KMS-11 (cell line): ENCODE measurements at regions not wholly inside any gene's neighbourhood (a gene's known extent, or its start where the extent isn't known, plus 50 kb on each side); places are given as distances from the start of the nearest gene placed in this dataset.
"Not testable (repeated sequence)": the region's sequence is repeated elsewhere in the genome, so short reads cannot be mapped to it uniquely, and the experiment has no call there.

ENCODE experiments used
- H2AFZ ChIP-seq: fragments of 200-600 bp; sonication (generic); 2 replicates; pipeline ENCODE4 v1.6.1; 2016; ENCODE audit warnings: antibody characterized with exemption, mixed run types, low read depth
- H3K27ac ChIP-seq: fragments of 200-600 bp; sonication (generic); 2 replicates; pipeline ENCODE4 v1.6.1; 2016; ENCODE audit warnings: mild to moderate bottlenecking, mixed run types
- H3K27me3 ChIP-seq: fragments of 200-600 bp; sonication (generic); 2 replicates; pipeline ENCODE4 v1.6.1; 2017; ENCODE audit warnings: mild to moderate bottlenecking, low read depth, mixed run types, moderate library complexity; ENCODE audit not compliant: insufficient read depth
- H3K36me3 ChIP-seq: fragments of 200-600 bp; sonication (generic); 2 replicates; pipeline ENCODE4 v1.6.1; 2017; ENCODE audit warnings: mild to moderate bottlenecking, mixed run types; ENCODE audit not compliant: insufficient read depth
- H3K4me1 ChIP-seq: fragments of 200-600 bp; sonication (generic); 2 replicates; pipeline ENCODE4 v1.6.1; 2016; ENCODE audit warnings: mild to moderate bottlenecking, low read depth, mixed run types; ENCODE audit not compliant: poor library complexity, severe bottlenecking
- H3K4me2 ChIP-seq: fragments of 200-600 bp; sonication (generic); 2 replicates; pipeline ENCODE4 v1.7.0; 2016; ENCODE audit warnings: mild to moderate bottlenecking, mixed run types
- H3K4me3 ChIP-seq: fragments of 200-600 bp; sonication (generic); IDR thresholded peaks from 2 replicates; pipeline ENCODE4 v1.6.1; 2017; ENCODE audit warnings: low read depth, low read length, mixed read lengths; ENCODE audit not compliant: insufficient read depth
- H3K79me2 ChIP-seq: fragments of 200-600 bp; sonication (generic); 2 replicates; pipeline ENCODE4 v1.6.1; 2016; ENCODE audit warnings: low read depth, mixed run types; ENCODE audit not compliant: insufficient read depth
- H3K9ac ChIP-seq: fragments of 200-600 bp; sonication (generic); 2 replicates; pipeline ENCODE4 v1.6.1; 2016; ENCODE audit warnings: mild to moderate bottlenecking, mixed run types
- H4K20me1 ChIP-seq: fragments of 200-600 bp; sonication (generic); 2 replicates; pipeline ENCODE4 v1.6.1; 2016; ENCODE audit warnings: mild to moderate bottlenecking, mixed run types; ENCODE audit not compliant: insufficient read depth
- TF ChIP-seq, protein P1 (sequence below): fragments of 200-600 bp; sonication (generic); conservative IDR thresholded peaks from 2 replicates; pipeline ENCODE4 v1.6.1; 2017; ENCODE audit warnings: low read depth, mild to moderate bottlenecking, antibody characterized with exemption, low read length, moderate library complexity, mixed read lengths

DNA sequence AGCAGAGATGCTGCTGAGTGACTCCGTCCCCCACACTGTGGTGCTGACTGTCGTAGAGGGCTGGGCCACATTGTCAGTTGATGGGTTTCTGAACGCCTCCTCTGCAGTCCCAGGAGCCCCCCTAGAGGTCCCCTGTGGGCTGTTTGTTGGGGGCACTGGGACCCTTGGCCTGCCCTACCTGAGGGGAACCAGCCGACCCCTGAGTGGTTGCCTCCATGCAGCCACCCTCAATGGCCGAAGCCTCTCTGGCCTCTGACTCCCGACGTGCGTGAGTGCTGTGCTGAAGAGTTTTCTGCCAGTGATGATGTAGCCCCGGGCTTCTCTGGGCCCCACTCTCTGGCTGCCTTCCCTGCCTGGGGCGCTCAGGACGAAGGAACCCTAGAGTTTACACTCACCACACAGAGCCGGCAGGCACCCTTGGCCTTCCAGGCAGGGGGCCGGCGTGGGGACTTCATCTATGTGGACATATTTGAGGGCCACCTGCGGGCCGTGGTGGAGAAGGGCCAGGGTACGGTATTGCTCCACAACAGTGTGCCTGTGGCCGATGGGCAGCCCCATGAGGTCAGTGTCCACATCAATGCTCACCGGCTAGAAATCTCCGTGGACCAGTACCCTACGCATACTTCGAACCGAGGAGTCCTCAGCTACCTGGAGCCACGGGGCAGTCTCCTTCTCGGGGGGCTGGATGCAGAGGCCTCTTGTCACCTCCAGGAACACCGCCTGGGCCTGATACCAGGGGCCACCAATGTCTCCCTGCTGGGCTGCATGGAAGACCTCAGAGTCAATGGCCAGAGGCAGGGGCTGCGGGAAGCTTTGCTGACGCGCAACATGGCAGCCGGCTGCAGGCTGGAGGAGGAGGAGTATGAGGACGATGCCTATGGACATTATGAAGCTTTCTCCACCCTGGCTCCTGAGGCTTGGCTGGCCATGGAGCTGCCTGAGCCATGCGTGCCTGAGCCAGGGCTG lies 181.1 kb downstream of the TBC1D2B start:
- H3K27me3 ChIP-seq: peaks cover 14% of the 10 kb centered on the region; the same call in 1 of the 2 replicates
- H3K4me1 ChIP-seq, H4K20me1 ChIP-seq, H2AFZ ChIP-seq, H3K79me2 ChIP-seq, H3K9ac ChIP-seq, H3K4me3 ChIP-seq, H3K36me3 ChIP-seq, H3K4me2 ChIP-seq, H3K27ac ChIP-seq: not testable (repeated sequence)

DNA sequence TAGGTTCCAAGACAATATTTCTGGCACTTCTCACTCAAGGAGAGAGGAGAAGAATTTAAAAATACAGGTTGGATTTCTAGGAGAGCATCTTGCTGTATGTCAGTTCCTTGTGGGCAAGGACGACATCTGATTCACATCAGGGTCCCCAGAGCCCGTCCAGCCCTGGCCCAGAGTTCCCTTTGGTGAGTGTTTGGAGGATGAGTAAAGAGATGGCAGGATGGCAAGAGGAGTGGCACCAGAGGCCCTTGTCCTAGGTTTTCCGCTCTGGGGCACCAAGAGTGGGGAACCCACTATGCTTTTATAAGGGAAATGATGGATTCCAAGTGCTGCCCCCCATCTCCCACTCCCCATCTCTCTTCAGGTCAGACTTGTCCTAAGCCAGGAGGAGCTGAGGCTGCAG lies 181.8 kb downstream of the TBC1D2B start:
- Histone ChIP-seq H4K20me1 (no peaks in the 10 kb centered on the region), H3K36me3 (no peaks in the 10 kb centered on the region), H3K9ac (no peak overlapping the region), H3K79me2 (no peaks in the 10 kb centered on the region), H3K4me3 (no peak overlapping the region), H3K27me3 (peaks cover 14% of the 10 kb centered on the region; the same call in 1 of the 2 replicates), H3K4me1 (no peaks in the 10 kb centered on the region), H2AFZ (no peak overlapping the region), H3K27ac (no peak overlapping the region), H3K4me2 (no peak overlapping the region)
- TF ChIP-seq, protein P1, sequence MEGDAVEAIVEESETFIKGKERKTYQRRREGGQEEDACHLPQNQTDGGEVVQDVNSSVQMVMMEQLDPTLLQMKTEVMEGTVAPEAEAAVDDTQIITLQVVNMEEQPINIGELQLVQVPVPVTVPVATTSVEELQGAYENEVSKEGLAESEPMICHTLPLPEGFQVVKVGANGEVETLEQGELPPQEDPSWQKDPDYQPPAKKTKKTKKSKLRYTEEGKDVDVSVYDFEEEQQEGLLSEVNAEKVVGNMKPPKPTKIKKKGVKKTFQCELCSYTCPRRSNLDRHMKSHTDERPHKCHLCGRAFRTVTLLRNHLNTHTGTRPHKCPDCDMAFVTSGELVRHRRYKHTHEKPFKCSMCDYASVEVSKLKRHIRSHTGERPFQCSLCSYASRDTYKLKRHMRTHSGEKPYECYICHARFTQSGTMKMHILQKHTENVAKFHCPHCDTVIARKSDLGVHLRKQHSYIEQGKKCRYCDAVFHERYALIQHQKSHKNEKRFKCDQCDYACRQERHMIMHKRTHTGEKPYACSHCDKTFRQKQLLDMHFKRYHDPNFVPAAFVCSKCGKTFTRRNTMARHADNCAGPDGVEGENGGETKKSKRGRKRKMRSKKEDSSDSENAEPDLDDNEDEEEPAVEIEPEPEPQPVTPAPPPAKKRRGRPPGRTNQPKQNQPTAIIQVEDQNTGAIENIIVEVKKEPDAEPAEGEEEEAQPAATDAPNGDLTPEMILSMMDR: no peak

DNA sequence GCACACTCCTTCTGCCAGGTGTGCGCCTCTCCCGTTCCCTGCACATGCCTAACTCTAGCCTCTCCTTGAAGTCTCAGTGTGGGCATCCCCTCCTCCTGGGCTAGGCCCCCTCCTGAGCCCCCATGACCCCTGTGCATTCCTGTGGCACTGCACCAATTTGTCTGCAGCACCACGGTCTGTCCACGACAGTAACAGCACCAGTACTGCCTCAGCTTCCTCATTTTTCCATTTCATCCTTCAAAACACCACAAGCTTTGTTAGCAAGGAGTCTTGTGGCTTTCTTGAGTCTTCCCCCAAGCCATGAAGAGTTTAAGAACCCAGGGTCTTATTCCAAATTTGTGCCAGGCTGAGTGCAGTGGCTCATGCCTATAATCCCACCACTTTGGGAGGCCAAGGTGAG lies 182.4 kb downstream of the TBC1D2B start:
- H4K20me1 ChIP-seq, H3K79me2 ChIP-seq, H3K4me2 ChIP-seq, H3K27ac ChIP-seq, H3K36me3 ChIP-seq, H2AFZ ChIP-seq, H3K4me3 ChIP-seq, H3K9ac ChIP-seq, H3K4me1 ChIP-seq: not testable (repeated sequence)
- H3K27me3 ChIP-seq: peaks cover 16% of the 10 kb centered on the region; the same call in 1 of the 2 replicates

DNA sequence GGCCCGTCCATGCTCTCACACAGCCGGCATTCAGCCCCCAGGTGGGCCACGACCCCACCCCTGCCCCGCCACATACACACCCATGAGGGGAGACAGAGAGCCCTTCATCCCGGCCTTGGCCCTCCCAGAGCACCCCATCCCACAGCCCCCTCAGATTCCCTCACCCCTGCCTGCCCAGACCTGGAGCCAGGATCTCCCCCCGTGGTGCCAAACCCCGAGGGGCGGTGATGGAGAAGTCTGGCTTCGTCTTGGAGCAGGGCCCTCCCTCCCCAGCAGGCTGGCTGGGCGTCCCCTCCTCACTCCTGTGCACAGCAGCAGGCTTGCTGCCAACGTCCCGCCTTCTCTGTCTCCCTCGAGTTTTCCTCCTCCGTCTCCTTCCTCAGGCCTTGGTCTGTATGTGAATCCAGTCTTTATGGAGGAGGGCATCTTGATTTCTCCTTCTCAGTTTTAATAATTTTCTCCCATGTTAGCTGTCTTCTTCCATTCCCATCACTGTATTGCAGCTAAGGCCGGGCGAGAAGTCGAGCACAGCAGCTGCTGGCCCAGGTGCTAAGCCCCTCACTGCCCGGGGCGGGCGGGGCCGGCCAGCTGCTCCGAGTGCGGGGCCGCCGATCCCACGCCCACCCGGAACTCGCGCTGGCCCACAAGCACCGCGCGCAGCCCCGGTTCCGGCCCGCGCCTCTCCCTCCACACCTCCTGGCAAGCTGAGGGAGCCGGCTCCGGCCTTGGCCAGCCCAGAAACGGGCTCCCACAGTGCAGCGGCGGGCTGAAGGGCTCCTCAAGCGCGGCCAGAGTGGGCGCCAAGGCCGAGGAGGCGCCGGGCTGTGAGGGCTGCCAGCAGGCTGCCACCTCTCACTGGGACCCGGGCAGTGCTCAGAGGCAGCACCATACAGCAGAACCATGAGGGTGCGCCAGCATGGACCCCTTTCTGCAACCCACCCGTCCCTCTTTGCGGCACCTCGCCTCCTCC lies 183.6 kb downstream of the TBC1D2B start:
- not testable (repeated sequence) for H3K4me3 ChIP-seq, H3K27ac ChIP-seq, H3K79me2 ChIP-seq, H3K4me1 ChIP-seq, H3K4me2 ChIP-seq, H3K9ac ChIP-seq, H3K36me3 ChIP-seq, H2AFZ ChIP-seq, H4K20me1 ChIP-seq
- peaks cover 16% of the 10 kb centered on the region; the same call in 1 of the 2 replicates for H3K27me3 ChIP-seq

DNA sequence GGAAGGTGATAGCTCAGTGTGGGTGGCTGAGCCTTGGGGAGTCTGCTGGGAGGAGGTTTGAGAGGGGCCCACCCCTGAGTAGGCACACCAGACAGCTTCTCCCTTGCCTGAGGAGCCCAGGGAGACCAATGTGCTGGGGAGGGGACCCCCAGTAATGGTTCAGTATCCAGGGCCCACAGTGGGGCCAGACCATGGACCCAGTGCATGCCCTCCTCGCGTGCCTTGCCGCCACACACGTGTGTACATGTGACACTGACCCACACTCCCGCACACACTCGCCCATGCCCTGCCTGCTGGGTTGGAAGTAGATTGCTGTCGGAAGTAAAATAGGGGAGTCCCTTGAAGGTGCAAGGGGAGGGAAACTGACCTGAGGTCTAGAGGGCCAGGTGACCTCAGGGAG lies 184.3 kb downstream of the TBC1D2B start:
- H2AFZ ChIP-seq: not testable (repeated sequence)

DNA sequence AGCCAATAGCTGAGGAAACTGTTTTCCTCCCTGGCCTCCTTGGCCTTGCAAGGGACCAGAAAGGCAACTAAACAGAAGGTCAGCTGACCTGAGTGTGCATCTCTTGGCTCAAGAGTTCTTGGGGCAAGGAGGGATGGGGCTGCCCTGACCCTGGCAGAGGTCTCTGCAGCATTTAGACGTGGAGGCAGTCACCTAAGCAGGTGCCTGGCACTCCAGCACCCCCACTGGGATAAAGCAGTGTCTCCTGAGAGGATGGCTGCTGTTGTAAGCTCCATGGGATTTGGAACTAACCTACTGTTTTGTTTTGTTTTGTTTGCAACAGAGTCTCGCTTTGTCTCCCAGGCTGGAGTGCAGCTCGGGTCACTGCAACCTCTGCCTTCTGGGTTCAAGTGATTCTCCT lies 185.2 kb downstream of the TBC1D2B start:
- TF ChIP-seq, protein P1: no peak
- Histone ChIP-seq H3K79me2 (no peaks in the 10 kb centered on the region), H3K36me3 (no peaks in the 10 kb centered on the region), H2AFZ (no peak overlapping the region), H4K20me1 (no peaks in the 10 kb centered on the region), H3K4me3 (no peak overlapping the region), H3K4me2 (no peak overlapping the region), H3K27ac (no peak overlapping the region), H3K27me3 (peaks cover 16% of the 10 kb centered on the region; the same call in 1 of the 2 replicates), H3K4me1 (no peaks in the 10 kb centered on the region), H3K9ac (no peak overlapping the region)

More for the DNA sequence above, 184.3 kb downstream of the TBC1D2B start:
- peaks cover 16% of the 10 kb centered on the region; the same call in 1 of the 2 replicates for H3K27me3 ChIP-seq
- not testable (repeated sequence) for H3K79me2 ChIP-seq, H3K36me3 ChIP-seq, H3K4me1 ChIP-seq, H4K20me1 ChIP-seq, H3K4me2 ChIP-seq, H3K4me3 ChIP-seq, H3K9ac ChIP-seq, H3K27ac ChIP-seq

DNA sequence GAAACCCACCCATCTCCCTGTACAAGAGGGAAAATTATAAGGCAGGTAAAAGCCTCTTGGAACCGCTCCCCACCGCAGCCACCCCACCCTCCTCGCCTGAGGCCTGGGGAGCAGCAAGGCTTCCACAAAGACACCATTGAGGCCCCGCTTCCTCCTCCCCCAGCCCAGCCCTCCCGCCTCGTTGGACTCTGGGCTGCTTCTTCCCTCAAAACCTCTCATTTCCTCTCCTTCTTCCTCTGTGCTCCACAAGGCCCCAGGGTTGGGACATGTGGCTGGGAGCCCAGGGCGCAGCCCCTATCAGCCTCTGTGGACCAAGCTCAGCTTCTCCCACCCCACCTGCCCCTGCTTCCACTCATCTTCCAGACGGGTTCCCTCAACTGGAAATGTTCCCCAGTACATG lies 185.6 kb downstream of the TBC1D2B start:
- H3K36me3 ChIP-seq, H3K4me3 ChIP-seq, H3K79me2 ChIP-seq, H3K27ac ChIP-seq, H3K9ac ChIP-seq, H2AFZ ChIP-seq, H3K4me1 ChIP-seq, H4K20me1 ChIP-seq, H3K4me2 ChIP-seq: not testable (repeated sequence)
- H3K27me3 ChIP-seq: peaks cover 16% of the 10 kb centered on the region; the same call in 1 of the 2 replicates
